ELF-1 (cell line): ENCODE measurements at regions not wholly inside any gene's neighbourhood (a gene's known extent, or its start where the extent isn't known, plus 50 kb on each side); places are given as distances from the start of the nearest gene placed in this dataset.

Source experiments
- DNase-seq: peaks from one replicate; pipeline ENCODE4 v3.0.0-alpha.2; 2016; ENCODE audit warnings: low read depth, low spot score

- DNase-seq, result no peak
These were observed 956.4 kb downstream of the BRD1 start for GRCh38 chr22:48871176-48871840.

DNA sequence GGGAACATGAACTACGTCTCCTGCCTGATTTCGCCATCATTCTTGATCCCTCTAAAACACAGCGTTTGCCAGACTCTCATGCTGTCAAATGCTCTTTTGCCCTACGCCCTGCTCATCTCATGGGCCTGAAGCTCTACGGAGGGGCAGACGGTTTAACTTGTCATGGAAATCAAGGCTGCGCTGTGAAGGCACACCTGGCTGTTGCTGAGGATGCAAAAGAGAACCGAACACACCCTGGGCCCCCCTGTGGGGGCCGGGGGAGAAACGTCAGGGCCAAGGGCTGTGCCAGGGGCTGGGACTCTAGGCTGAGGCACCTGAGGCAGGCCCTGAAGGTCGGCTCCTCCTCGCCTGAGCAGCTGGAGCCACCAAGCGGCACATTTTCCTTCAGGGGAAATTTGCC lies 957.2 kb downstream of the BRD1 start:
- DNase-seq, result no peak

- no peak for DNase-seq
These were observed 957.9 kb downstream of the BRD1 start for GRCh38 chr22:48869788-48870187.

GRCh38 chr22:48869161-48869560 lies 958.5 kb downstream of the BRD1 start:
- no peak for DNase-seq

DNA sequence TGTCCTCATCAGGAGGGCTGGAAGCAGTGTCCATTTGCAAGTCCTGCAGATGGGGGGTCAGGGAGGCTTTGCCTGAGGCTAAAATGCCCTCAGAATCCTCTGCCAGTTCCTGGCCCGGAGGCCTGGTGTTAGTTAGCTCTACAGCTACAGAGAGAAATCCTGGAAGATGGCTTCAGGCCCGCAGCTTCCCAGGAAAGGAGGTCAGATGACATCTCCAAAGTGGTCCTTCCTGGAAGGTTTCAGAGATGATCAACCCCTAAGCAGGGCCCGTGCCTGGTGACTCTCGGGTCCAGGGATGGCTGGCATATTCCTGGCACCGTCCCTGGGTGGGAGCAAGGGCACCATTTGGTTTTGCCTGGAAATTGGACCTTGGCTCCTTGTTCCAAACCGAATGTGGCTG lies 959.1 kb downstream of the BRD1 start:
- DNase-seq, result no peak

DNA sequence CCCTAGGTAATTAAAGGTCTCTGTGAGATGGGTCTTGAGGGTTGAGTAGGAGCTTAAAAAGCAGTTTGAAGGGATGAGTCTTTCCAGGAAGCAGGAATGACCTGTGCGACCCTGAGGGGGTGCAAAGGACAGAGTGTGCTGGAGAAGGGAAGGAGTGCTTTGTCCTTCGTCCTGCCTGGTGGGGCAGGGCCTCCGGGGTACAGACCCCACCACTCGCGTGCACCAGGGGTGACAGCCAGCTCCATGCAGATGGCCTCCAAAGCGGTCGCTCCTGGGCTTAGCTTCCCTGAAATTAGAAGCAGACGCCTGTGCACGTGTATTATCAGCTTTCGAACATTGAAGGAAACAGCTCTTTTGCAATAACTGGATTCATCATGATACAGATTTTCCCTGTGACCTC lies 959.8 kb downstream of the BRD1 start:
- no peak for DNase-seq

GRCh38 chr22:48866906-48867681 lies 960.6 kb downstream of the BRD1 start:
- no peak for DNase-seq

DNA sequence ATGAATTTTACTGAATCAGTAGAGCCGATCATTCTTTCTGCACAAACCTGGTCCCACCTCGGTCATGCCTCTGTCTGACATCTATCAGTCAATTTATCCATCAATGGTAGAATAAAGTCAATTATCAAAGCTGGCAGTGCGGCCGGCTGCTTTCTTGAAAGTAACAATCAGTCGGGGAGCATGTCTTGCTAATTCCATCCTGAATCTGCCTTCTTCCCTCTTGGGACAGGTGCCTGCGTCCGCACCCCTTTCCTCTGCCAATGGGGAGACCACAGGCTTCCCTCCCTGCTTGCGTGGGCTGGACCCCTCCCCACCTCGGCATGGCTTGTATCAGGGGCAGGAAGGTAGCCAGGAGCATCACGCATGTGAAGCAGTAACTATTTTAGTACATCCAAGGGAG lies 962.9 kb downstream of the BRD1 start:
- no peak for DNase-seq

- no peak for DNase-seq
These were observed 963.6 kb downstream of the BRD1 start for GRCh38 chr22:48863965-48864528.

DNA sequence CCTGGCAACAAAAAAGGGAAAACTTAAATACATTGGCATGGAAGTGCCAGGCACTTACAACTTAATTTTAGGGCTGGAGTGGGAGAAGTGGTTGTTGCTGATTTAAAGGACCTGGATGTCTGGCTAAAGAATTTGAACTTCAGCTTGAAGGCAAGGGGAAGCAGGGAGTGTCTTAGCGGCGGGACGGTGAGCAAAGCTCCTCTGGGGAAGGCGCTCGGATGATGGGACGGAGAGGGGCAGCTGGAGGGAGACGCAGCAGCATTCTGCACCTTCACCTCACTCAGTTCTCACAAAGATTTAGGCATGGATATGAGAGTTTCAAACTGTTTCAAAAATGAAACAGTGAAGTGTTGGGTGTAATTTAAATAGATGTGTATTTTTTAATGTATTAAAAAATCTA lies 967.1 kb downstream of the BRD1 start:
- DNase-seq, result no peak

DNA sequence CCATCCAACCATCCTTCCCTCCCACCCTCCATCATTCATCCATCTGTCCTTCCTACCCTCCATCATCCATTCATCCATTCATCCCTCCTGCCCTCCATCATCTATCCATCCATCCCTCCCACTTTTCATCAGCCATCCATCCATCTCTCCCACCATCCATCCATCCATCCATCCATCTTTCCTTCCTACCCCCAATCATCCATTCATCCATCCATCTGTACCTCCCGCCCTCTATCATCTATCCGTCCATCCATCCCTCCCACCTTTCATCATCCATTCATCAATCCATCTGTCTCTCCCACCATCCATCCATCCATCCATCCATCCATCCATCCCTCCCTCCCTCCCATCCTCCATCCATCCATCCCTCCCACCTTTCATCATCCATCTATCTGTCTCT lies 968.8 kb downstream of the BRD1 start:
- DNase-seq, result no peak

GRCh38 chr22:48858121-48858520 lies 969.6 kb downstream of the BRD1 start:
- DNase-seq, result no peak

GRCh38 chr22:48857202-48857805 lies 970.4 kb downstream of the BRD1 start:
- DNase-seq, result no peak

DNA sequence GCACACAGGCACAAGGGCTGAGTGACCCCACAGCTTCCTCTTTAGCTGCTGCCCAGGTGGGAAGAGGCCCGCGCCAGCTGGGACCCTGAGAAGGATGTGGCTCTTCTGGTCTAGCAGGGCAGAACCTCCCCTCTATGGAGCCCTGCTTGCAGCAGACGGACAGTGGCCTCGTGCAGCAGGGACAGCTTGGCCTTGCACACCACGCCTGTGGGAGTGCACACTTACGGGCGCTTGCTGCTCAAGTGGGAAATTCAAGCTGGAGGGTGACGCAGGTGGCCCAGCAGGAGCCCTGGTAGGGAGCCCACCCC lies 971.4 kb downstream of the BRD1 start:
- DNase-seq, result no peak

DNA sequence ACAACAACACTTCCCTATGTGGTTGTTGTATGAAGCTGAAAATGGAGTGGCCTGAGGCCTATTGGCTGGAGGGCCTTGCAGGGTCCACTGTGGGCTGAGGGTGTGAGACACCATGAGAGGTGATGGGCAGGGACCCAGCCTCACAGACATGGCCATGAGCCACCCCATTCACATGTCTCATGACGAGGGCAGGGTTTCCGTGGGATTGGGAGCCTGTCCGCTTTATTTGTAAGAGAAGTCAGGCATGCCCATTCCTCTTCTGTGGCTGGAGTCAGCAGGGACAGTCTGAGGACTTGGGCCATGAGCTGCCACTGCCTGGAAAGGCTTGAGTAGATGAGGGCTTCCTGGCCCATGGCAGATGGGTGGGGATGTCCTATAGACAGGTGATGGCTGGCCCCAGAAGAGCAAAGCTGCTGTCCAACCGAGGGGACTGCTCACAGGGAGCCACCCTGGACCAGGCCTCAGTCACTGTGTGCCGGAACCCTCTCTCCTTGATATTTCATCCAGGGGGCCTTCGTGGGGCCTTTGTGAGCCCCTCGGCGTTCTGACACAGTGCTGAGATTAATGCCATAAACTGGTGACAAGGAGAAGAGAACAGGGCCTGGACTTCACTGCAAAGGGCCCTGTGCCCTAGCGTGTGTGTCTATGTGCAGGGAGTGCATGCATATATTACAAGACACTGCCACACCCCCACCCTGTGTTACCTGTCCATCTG lies 971.9 kb downstream of the BRD1 start:
- no peak for DNase-seq

GRCh38 chr22:48855013-48855412 lies 972.7 kb downstream of the BRD1 start:
- no peak for DNase-seq

- no peak for DNase-seq
These were observed 973.9 kb downstream of the BRD1 start for GRCh38 chr22:48853627-48854240.

GRCh38 chr22:48851933-48852549 lies 975.6 kb downstream of the BRD1 start:
- DNase-seq, result no peak

DNA sequence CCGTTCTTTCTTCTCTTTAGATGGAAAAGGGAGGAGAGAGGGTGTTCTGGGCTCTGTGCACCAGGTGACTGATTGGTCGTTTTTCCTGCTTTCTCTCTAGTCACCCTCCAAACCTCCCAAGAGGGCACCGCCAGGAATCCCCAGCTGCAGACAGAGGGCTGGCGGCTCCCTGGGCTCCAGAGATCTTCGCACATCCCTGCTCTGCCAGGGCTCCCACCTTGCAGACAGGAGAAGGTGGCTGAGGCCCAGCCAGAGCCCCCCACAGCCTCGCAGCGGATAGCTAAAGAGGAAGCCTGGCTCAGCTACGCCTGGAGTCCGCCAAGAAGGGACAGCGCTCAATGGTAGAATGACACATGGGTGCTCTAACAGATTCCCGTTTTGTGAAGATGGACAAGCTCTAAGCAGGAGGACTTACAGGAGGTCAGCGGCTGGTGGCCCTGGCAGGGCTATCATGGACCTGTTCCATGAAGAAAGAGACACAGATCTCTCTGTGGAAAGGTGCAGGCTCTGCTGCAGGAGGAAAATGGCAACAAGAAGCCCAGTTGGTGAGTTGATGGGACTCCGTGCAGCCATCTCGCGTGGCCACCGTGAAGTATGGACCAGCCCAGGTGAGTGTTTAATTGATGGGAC lies 976.9 kb downstream of the BRD1 start:
- no peak for DNase-seq

DNA sequence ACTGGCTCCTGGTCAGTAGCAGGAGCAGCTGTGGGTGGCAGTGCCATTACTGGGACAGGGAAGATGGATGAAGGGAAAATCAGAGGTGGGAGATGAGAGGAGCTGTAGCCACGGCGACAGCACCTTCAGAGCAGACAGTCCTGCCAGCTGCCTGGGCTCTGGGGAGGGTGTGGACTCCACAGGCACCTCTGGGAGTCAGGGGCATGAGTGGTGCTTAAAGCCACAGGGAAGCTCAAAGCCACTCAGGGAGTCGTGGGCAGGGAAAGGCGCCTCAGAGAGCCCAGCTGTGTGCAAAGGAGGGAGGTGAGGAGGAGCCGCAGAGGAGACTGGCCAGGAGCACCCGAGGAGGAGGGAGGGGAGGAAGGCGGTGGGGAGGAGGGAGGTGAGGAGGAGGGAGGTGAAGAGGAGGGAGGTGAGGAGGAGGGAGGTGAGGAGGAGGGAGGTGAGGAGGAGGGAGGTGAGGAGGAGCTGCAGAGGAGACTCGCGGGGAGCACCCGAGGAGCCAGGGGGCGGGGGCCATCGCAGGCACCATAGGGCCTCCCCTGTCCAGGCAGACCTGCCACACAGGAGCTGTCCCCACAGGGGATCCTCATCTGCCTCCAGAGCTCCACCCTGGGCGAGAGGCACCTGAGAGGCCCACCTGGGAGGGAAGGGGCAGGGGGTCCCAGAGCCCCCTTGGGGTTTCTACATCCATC lies 977.6 kb downstream of the BRD1 start:
- DNase-seq, result no peak
